NCI-H460 (cell line): ENCODE measurements at regions not wholly inside any gene's neighbourhood (a gene's known extent, or its start where the extent isn't known, plus 50 kb on each side); places are given as distances from the start of the nearest gene placed in this dataset.

Source experiments
- DNase-seq: peaks from one replicate; pipeline ENCODE4 v3.0.0-alpha.2; 2016; ENCODE audit warnings: low read depth; ENCODE audit errors: extremely low read depth
- small RNA-seq, 2 experiments: library from RNA; depleted of rRNA; stranded (forward); fragments of <200 nt; gene quantifications; one replicate each; pipeline ENCODE3, GENCODE V24; 2014

DNA sequence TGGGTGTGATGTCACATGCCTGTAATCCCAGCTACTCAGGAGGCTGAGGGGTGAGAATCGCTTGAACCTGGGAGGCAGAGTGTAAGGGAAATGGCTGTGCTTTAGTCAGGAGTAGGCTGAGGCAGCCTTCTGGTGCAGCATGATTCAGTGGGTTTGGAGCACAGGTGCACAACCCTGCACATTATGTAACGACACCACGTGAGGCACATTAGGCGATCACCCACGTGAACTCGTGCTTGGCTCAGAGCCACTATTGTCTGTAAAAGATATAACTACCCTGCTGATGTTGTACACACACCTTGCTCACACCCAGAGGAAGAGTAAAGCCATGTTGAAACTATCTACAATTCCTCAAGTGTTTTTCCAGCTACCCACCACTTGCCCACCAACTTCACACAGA is 54.8 kb upstream of the ZC3H15 start:
- DNase-seq = no peak

DNA sequence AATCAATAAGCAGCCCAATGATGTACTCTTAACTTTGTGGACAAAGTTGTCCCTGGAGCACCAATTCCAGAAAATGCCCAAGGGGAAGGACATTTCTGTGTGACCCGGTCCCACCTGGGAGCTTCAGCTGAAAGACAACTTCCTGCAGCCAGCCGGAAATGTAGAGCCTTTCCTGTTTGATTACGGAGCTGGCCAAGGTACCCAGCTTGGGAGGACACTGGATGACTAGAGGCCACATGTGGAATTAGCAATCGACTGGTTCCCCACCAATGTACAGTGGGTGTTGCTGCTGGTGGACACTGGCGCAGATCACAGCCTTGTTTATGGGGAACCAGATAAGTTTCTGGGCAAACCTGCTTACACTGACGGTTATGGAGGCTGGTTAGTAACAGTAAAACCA is 53.0 kb upstream of the ZC3H15 start:
- no peak for DNase-seq

- no peak for DNase-seq
Measured at GRCh38 chr2:186433777-186434432, 52.2 kb upstream of the ZC3H15 start.

Small RNA genes lying in the stretch of these regions (small RNA-seq; reads per million reads assigned to genes)
- 0 reads per million in 2 experiments for gene AC104058.1
